Endothelial cell (in vitro differentiated cells): ENCODE measurements at regions not wholly inside any gene's neighbourhood (a gene's known extent, or its start where the extent isn't known, plus 50 kb on each side); places are given as distances from the start of the nearest gene placed in this dataset.

ENCODE experiments used
- DNase-seq: peaks from one replicate; pipeline ENCODE4 v3.0.0; 2021; ENCODE audit warnings: low spot score
- H3K27ac Mint-ChIP-seq: one replicate; pipeline ENCODE4 v1.8.0; 2021; ENCODE audit warnings: mixed read lengths, inconsistent platforms; ENCODE audit not compliant: unreplicated experiment
- H3K27me3 Mint-ChIP-seq: one replicate; pipeline ENCODE4 v1.8.0; 2021; ENCODE audit warnings: mild to moderate bottlenecking, moderate library complexity, mixed read lengths, inconsistent platforms; ENCODE audit not compliant: unreplicated experiment
- H3K36me3 Mint-ChIP-seq: one replicate; pipeline ENCODE4 v1.8.0; 2021; ENCODE audit warnings: mild to moderate bottlenecking, low read depth, mixed read lengths, inconsistent platforms; ENCODE audit not compliant: unreplicated experiment
- H3K4me1 Mint-ChIP-seq: one replicate; pipeline ENCODE4 v1.8.0; 2021; ENCODE audit warnings: mild to moderate bottlenecking, mixed read lengths, inconsistent platforms; ENCODE audit not compliant: unreplicated experiment
- H3K4me3 Mint-ChIP-seq: one replicate; pipeline ENCODE4 v1.8.0; 2021; ENCODE audit warnings: mild to moderate bottlenecking, mixed read lengths, inconsistent platforms; ENCODE audit not compliant: unreplicated experiment
- H3K9me3 Mint-ChIP-seq: one replicate; pipeline ENCODE4 v1.8.0; 2021; ENCODE audit warnings: mixed read lengths, inconsistent platforms; ENCODE audit not compliant: unreplicated experiment
- CTCF ChIP-seq: fragments of 200-600 bp; sonication (generic); IDR thresholded peaks from one replicate; pipeline ENCODE4 v1.5.0; 2021; ENCODE audit warnings: antibody characterized with exemption; ENCODE audit not compliant: unreplicated experiment

GRCh38 chr6:80478030-80478429 lies 371.6 kb downstream of the BCKDHB start:
- Mint-ChIP-seq H3K9me3 (no peaks in the 10 kb centered on the region), H3K4me1 (peaks cover 4% of the 10 kb centered on the region), H3K27ac (no peak overlapping the region), H3K4me3 (no peak overlapping the region), H3K27me3 (no peaks in the 10 kb centered on the region), H3K36me3 (no peaks in the 10 kb centered on the region)
- TF ChIP-seq CTCF: no peak
- no peak for DNase-seq

- Mint-ChIP-seq H3K4me1 (peaks cover 4% of the 10 kb centered on the region), H3K9me3 (no peaks in the 10 kb centered on the region), H3K4me3 (no peak overlapping the region), H3K27me3 (no peaks in the 10 kb centered on the region), H3K36me3 (no peaks in the 10 kb centered on the region), H3K27ac (no peak overlapping the region)
- DNase-seq: no peak
- no peak for TF ChIP-seq CTCF
Measured at GRCh38 chr6:80477591-80477990, 371.1 kb downstream of the BCKDHB start.

- Mint-ChIP-seq H3K27ac (no peak overlapping the region), H3K36me3 (no peaks in the 10 kb centered on the region), H3K9me3 (no peaks in the 10 kb centered on the region), H3K4me1 (no peaks in the 10 kb centered on the region), H3K4me3 (no peak overlapping the region), H3K27me3 (no peaks in the 10 kb centered on the region)
- DNase-seq: no peak
- no peak for TF ChIP-seq CTCF
Measured at GRCh38 chr6:80472271-80472670, 365.8 kb downstream of the BCKDHB start.

- no peaks in the 10 kb centered on the region for H3K9me3 Mint-ChIP-seq
- DNase-seq: no peak
- no peaks in the 10 kb centered on the region for H3K36me3 Mint-ChIP-seq
- TF ChIP-seq CTCF: no peak
- no peak overlapping the region for H3K27ac Mint-ChIP-seq
- no peaks in the 10 kb centered on the region for H3K27me3 Mint-ChIP-seq
- no peak overlapping the region for H3K4me3 Mint-ChIP-seq
- H3K4me1 Mint-ChIP-seq: peaks cover 5% of the 10 kb centered on the region
Measured at GRCh38 chr6:80469977-80470376, 363.5 kb downstream of the BCKDHB start.

GRCh38 chr6:80468398-80468797 lies 361.9 kb downstream of the BCKDHB start:
- no peak for TF ChIP-seq CTCF

More at GRCh38 chr6:80468398-80468797, 361.9 kb downstream of the BCKDHB start:
- Mint-ChIP-seq H3K36me3 (no peaks in the 10 kb centered on the region), H3K9me3 (no peaks in the 10 kb centered on the region), H3K27me3 (no peaks in the 10 kb centered on the region), H3K4me3 (no peak overlapping the region), H3K27ac (no peak overlapping the region), H3K4me1 (peaks cover 5% of the 10 kb centered on the region)
- DNase-seq: no peak
